Endothelial cell (in vitro differentiated cells): ENCODE measurements at regions not wholly inside any gene's neighbourhood (a gene's known extent, or its start where the extent isn't known, plus 50 kb on each side); places are given as distances from the start of the nearest gene placed in this dataset.

Experiments used
- DNase-seq: peaks from one replicate; pipeline ENCODE4 v3.0.0; 2021; ENCODE audit warnings: low spot score
- H3K27ac Mint-ChIP-seq: one replicate; pipeline ENCODE4 v1.8.0; 2021; ENCODE audit warnings: mixed read lengths, inconsistent platforms; ENCODE audit not compliant: unreplicated experiment
- H3K27me3 Mint-ChIP-seq: one replicate; pipeline ENCODE4 v1.8.0; 2021; ENCODE audit warnings: mild to moderate bottlenecking, moderate library complexity, mixed read lengths, inconsistent platforms; ENCODE audit not compliant: unreplicated experiment
- H3K36me3 Mint-ChIP-seq: one replicate; pipeline ENCODE4 v1.8.0; 2021; ENCODE audit warnings: mild to moderate bottlenecking, low read depth, mixed read lengths, inconsistent platforms; ENCODE audit not compliant: unreplicated experiment
- H3K4me1 Mint-ChIP-seq: one replicate; pipeline ENCODE4 v1.8.0; 2021; ENCODE audit warnings: mild to moderate bottlenecking, mixed read lengths, inconsistent platforms; ENCODE audit not compliant: unreplicated experiment
- H3K4me3 Mint-ChIP-seq: one replicate; pipeline ENCODE4 v1.8.0; 2021; ENCODE audit warnings: mild to moderate bottlenecking, mixed read lengths, inconsistent platforms; ENCODE audit not compliant: unreplicated experiment
- H3K9me3 Mint-ChIP-seq: one replicate; pipeline ENCODE4 v1.8.0; 2021; ENCODE audit warnings: mixed read lengths, inconsistent platforms; ENCODE audit not compliant: unreplicated experiment
- TF ChIP-seq, protein P1 (sequence below): fragments of 200-600 bp; sonication (generic); IDR thresholded peaks from one replicate; pipeline ENCODE4 v1.5.0; 2021; ENCODE audit warnings: antibody characterized with exemption; ENCODE audit not compliant: unreplicated experiment

DNA sequence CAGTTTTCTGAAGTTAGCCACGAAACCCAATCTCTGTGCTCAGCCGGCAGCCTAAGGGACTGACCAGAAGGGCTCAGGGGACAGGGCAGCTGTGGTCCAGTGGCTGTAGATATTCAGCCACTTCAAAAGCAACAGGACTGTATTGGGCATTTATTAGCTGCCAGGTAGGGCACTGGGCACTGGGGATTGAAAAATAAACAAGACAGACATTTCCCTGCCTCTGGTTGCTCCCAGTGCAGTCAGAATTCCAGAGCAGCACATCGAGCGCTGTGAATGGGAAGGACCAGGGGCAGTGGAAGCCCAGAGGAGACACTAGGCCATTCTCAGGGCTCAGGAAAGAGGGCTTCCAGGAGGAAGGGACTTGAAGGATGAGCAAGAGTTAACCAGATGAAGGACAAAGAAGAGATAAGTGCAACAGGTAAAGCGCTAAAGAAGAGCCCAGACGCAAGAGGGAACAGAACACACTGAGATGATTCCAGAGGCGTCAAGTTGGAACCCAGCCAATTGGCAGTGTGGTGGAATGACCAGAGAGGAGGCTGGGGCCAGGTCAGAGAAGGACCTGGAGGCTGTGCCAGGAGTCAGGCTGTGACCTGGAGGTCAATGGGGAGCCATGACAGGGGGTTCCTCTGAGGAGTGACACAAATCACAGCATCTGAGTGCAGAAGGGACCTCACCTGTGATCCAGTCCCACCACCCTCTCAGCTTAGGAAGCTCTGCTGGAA lies 122.5 kb upstream of the ZNF618 start:
- TF ChIP-seq, protein P1, sequence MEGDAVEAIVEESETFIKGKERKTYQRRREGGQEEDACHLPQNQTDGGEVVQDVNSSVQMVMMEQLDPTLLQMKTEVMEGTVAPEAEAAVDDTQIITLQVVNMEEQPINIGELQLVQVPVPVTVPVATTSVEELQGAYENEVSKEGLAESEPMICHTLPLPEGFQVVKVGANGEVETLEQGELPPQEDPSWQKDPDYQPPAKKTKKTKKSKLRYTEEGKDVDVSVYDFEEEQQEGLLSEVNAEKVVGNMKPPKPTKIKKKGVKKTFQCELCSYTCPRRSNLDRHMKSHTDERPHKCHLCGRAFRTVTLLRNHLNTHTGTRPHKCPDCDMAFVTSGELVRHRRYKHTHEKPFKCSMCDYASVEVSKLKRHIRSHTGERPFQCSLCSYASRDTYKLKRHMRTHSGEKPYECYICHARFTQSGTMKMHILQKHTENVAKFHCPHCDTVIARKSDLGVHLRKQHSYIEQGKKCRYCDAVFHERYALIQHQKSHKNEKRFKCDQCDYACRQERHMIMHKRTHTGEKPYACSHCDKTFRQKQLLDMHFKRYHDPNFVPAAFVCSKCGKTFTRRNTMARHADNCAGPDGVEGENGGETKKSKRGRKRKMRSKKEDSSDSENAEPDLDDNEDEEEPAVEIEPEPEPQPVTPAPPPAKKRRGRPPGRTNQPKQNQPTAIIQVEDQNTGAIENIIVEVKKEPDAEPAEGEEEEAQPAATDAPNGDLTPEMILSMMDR, result no peak
- DNase-seq, result no peak
- Mint-ChIP-seq H3K9me3 (no peaks in the 10 kb centered on the region), H3K36me3 (no peaks in the 10 kb centered on the region), H3K4me1 (peaks cover 5% of the 10 kb centered on the region), H3K27me3 (no peaks in the 10 kb centered on the region), H3K4me3 (no peak overlapping the region), H3K27ac (no peak overlapping the region)

DNA sequence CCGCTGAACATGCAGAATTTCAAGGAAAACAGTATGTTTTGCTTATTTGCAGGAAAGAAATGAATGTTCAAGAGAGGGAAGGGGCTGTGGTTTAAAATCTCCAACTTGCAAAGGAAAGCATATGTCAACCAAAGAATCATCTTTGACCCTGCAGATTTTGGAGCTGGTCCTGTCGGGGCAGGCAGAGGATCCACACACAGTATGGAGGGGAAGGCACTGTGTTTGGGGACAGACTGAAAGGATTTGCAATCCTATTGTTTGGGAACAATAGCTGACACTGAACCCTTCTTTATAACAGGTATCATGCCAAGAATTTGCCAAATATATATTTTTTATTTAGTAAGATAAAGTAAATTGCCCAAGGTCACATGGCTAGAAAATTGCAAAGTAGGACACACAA lies 121.4 kb upstream of the ZNF618 start:
- Mint-ChIP-seq H3K27ac (no peak overlapping the region), H3K4me1 (peaks cover 5% of the 10 kb centered on the region), H3K9me3 (no peaks in the 10 kb centered on the region), H3K27me3 (no peaks in the 10 kb centered on the region), H3K36me3 (no peaks in the 10 kb centered on the region), H3K4me3 (no peak overlapping the region)
- TF ChIP-seq, protein P1, result no peak
- no peak for DNase-seq

DNA sequence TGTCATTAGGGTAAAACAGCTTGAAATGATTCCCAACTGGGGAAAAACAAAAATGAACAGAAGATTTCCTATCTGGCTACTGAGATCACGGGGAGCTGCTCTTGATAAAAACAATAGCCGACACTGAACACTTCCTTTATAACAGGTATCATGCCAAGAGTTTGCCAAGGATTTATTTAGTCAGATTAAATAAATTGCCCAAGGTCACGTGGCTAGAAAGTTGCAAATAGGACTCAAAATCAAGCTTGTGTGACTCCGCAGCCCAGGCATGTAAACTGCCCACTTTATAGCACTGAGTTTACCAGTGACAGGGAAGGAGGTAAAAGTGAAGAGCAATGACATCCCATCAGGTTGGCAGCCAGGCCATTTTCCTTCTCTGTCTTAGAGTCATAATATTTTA lies 120.7 kb upstream of the ZNF618 start:
- no peaks in the 10 kb centered on the region for H3K36me3 Mint-ChIP-seq
- no peak for DNase-seq
- no peaks in the 10 kb centered on the region for H3K27me3 Mint-ChIP-seq
- H3K4me3 Mint-ChIP-seq, result no peak overlapping the region
- no peaks in the 10 kb centered on the region for H3K9me3 Mint-ChIP-seq
- TF ChIP-seq, protein P1, result no peak
- H3K4me1 Mint-ChIP-seq, result peaks cover 5% of the 10 kb centered on the region
- no peak overlapping the region for H3K27ac Mint-ChIP-seq

DNA sequence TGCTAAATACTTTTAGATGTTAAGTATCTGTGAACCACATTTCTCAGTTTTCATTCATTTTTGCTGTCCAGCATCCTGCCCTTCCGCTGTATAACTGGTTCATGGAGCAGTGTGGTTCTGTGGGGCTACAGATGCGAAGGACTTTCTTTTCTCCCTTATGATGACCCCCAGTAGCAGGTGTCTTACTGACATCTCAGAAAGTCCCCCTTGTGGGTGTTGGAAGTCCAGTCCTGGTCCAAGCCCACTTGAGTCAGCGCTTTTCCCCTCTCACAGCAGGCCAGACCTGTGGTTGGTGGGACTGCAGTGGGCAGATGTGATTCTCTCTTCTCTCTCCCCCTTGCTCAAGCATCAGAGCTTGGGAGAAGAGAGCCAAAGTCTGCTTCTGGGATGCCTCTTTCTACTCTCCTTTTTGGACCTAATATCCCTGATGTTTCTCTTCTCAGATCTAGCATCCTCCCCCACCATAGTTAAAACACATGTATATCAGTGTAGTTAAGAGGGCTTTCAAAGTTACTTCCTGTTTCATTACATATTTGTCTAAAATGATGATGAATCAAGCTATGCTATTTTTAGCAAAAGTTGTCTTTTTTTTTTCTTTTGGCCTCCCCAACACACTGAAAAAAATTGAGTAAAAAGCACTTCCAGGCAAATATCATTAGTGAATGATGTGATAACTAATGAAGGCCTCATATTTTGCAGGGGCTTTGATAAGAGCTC lies 119.5 kb upstream of the ZNF618 start:
- Mint-ChIP-seq H3K27me3 (no peaks in the 10 kb centered on the region), H3K36me3 (no peaks in the 10 kb centered on the region), H3K27ac (no peak overlapping the region), H3K9me3 (no peaks in the 10 kb centered on the region), H3K4me1 (peaks cover 5% of the 10 kb centered on the region), H3K4me3 (no peak overlapping the region)
- TF ChIP-seq, protein P1, result no peak
- no peak for DNase-seq

DNA sequence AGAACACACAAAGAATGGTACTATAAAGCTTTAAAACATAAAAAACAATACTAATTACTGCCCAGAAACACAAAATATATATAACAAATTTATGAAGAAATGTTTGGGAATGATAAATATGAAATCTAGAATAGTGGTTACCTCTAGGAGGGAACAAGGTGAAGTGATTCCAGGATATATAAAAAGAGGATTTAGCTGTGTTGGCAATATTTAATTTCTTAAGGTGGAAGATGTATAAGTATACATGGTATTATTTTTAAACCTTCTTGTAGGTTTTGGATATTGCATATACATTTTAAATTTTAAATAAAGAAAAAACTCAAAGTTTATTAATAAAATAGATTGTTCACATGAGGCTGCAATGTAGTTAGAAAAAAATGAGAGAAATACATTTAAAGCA lies 112.7 kb upstream of the ZNF618 start:
- DNase-seq, result no peak
- no peaks in the 10 kb centered on the region for H3K27me3 Mint-ChIP-seq
- no peaks in the 10 kb centered on the region for H3K36me3 Mint-ChIP-seq
- TF ChIP-seq, protein P1, result no peak
- H3K4me3 Mint-ChIP-seq, result no peak overlapping the region
- no peak overlapping the region for H3K27ac Mint-ChIP-seq
- H3K9me3 Mint-ChIP-seq, result no peaks in the 10 kb centered on the region
- no peaks in the 10 kb centered on the region for H3K4me1 Mint-ChIP-seq
